OCI-LY1 (cell line): ENCODE measurements at regions not wholly inside any gene's neighbourhood (a gene's known extent, or its start where the extent isn't known, plus 50 kb on each side); places are given as distances from the start of the nearest gene placed in this dataset.

Experiments
- CTCF ChIP-seq: fragments of 200-600 bp; sonication (generic), shearing (Covaris generic); IDR thresholded peaks from 2 replicates; pipeline ENCODE4 v1.5.1; 2017; ENCODE audit warnings: mild to moderate bottlenecking, antibody characterized with exemption, low read length, moderate library complexity, mixed read lengths
- EZH2 ChIP-seq: fragments of 200-600 bp; sonication (generic), shearing (Covaris generic); IDR thresholded peaks from 2 replicates; pipeline ENCODE4 v1.8.0; 2017; ENCODE audit warnings: borderline replicate concordance, mixed run types, mild to moderate bottlenecking, antibody characterized with exemption, low read length, moderate library complexity, mixed read lengths

GRCh38 chr20:6185268-6185667, 62.4 kb upstream of the FERMT1 start:
- peak; percentile 6; the same call in 1 of the 2 replicates for TF ChIP-seq CTCF
- TF ChIP-seq EZH2, result no peak
